Cardiac septum (tissue), 1 donor: ENCODE measurements at regions not wholly inside any gene's neighbourhood (a gene's known extent, or its start where the extent isn't known, plus 50 kb on each side); places are given as distances from the start of the nearest gene placed in this dataset.

Source experiments
- DNase-seq: peaks from one replicate; pipeline ENCODE4 v3.0.0-alpha.2; 2020; ENCODE audit warnings: low spot score
- intact Hi-C: fragments of 100-400 bp; cut with DNase I; formaldehyde crosslinking; loops from one replicate; pipeline ENCODE4 v1.14.0; 2022
- donor health status: DM: no; HTN: no; CAD: no.

DNA sequence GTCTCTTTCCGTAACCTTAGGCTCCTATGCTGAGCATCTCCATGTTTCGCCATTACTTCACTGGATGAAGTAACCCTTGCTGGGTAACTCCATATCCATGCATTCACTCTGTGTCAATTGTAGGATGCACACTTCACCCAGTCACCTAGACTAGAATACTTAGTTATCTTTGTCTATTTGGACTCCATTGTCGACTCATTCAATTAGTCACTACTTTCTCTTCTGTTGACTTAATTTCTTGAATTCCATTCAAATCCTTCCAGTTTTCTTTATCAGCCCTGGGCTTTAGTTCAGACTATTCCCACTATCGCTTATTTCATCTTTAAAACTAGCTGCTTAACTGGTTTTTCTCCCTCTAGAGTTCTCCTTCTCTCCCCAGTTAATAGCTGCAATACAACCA lies 111.3 kb upstream of the TNS3 start:
- no peak for DNase-seq
- intact Hi-C loops = no loop called here

DNA sequence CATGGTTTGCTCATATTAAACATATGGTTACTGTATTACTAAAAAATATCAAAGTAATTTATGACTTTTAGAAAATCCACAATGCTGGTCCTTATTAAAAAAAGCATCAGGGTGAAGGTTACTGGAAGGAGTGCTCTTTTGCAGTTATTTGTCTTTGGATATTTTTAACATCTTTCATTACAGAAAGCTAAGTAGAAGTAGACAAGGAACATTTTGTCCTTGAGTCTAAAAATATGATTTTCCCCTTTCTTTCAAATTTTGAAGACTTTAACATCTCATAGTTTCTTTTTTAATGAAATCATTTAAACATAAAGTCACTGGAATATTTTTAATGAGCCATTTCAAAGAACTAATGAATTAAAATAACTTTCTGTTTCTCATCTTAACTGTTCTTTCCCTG lies 110.1 kb upstream of the TNS3 start:
- DNase-seq = no peak
- intact Hi-C loops = no loop called here

DNA sequence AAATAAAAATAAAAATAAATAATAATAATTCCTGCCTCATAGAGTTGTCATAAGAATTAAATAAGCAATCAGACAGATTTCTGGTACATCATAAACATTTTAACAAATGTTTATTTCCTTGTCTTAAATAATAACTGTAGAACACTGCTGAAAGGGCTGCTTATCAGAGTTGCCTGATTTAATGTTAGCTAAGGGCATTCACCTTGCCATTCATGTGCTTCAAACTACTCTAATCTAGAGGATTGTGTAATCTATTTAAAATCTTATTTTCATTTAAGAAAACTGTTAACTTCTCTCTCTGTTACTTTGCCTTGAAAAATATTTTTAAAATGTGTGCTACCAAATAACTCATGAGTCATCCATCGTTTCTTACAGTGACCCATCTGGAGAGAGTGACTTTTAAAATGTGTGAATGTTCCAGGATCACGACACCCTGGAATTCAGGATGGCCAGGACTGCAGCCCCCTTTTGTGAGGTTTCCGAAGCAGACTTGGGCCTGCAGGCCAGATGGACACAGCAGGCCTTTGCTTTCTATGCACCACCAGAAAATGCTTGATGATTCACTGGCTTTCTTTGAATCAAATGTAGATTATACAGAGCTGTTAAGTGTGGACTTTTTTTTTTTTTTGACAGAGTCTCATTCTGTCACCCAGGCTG lies 109.1 kb upstream of the TNS3 start:
- no peak for DNase-seq
- intact Hi-C loops = no loop called here

DNA sequence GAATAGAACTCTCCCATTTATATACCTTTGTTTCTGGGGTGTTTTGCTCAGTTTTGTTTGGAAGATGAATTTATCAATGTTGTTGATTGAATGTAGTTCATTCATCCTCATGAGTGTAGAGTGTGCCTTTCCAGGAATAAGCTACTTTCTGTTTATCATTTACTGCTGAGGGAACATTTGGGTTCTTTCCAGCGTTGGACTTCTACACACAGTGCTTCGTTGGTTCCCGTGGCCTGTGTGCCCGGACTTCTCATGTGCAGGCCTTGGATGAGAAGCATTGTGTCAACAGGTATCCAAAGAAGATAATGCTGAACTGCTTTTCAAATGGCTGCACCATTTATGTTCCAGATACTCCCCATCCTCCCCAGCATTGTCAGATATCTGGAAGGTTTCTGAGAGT lies 107.6 kb upstream of the TNS3 start:
- intact Hi-C loops = no loop called here
- no peak for DNase-seq

DNA sequence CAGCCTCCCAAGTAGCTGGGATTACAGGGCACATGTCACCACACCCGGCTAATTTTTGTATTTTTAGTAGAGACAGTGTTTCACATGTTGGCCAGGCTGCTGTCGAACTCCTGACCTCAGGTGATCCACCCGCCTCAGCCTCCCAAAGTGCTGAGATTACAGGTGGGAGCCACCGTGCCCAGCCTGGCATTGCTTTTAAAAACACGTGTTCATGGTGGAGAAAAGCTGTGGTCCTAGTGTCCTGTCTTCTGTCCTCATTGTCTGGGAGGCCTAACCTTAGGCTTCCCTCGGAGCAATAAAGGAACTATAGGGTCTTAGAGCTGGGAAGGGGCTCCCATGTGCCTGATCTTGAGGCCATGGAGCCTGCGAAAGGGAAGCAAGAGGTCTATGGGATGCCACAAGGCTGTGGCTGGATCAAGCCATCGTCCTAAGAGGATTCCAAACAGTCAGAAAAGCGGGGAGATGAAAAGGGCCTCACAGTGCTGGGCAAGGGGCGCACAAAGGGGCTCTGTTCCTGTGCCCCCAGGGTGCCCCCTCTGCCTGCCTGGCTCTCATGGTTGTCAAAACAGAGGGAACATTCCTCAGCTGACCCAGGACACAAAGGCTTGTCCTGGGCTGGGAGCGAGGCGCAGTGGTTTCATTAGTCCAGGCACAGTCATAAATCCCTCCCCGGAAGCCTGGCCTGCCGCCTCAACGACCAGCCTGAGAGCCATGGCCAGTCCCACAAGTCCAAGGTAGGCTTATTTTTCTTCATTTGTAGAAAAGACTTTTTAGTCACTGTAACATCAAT lies 106.6 kb upstream of the TNS3 start:
- intact Hi-C loops = no loop called here
- DNase-seq = no peak

DNA sequence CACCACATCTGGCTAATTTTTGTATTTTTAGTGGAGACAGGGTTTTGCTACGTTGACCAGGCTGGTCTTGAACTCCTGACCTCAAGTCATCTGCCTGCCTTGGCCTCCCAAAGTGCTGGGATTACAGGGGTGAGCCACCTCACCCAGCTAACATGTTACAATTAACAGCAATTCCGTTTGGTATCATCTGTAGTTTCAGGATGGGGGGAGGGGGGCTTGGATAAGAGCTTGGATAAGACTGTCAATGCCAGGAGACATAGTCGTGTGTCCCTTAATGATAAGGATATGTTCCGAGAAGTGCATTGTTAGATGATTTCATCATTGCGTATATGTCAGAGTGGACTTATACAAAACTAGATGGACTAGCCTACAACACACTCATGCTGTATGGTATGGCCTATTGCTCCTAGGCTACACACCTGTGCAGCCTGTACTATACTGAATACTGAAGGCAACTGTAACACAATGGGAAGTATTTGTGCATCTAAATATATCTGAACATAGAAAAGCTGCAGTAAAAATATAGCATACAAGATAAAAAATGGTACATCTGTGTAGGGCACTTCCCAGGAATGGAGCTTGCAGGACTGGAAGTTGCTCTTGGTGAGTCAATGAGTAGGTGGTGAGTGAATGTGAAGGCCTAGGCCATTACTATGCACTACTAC lies 103.9 kb upstream of the TNS3 start:
- no peak for DNase-seq
- intact Hi-C loops = no loop called here

DNA sequence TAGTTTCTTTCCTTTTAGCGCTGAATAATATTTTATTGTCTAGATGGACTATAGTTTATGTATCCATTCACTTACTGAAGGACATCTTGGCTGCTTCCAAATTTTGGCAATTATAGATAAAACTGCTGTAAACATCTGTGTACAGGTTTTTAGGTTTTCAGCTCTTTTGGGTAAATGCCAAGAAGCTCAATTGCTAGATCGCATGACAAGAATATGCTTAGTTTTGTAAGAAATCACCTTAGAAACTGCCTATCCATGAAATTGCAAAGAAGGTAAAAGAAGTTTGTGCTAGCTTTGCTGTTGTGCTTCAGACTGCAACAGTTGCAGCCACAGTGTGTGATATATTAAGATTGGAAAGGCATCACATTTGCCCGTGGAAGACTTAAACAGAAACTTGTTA lies 103.2 kb upstream of the TNS3 start:
- intact Hi-C loops = no loop called here
- DNase-seq = no peak

DNA sequence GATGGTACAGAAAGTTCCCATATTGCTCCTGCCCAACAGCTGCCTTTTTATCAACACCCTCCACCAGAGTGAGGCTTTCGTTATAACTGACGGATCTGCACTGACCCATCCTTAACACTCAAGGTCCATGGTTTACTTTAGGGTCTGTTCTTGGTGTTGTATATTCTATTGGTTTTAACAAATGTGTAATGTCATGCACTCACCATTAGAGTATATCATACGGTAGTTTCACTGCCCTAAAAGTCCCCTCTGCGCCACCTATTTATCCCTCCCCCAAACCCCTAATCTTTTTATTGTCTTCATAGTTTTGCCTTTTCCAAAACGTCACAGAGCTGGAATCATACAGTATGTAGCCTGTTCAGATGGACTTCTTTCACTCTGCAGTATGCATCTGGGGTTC lies 102.8 kb upstream of the TNS3 start:
- DNase-seq = no peak
- intact Hi-C loops = no loop called here

DNA sequence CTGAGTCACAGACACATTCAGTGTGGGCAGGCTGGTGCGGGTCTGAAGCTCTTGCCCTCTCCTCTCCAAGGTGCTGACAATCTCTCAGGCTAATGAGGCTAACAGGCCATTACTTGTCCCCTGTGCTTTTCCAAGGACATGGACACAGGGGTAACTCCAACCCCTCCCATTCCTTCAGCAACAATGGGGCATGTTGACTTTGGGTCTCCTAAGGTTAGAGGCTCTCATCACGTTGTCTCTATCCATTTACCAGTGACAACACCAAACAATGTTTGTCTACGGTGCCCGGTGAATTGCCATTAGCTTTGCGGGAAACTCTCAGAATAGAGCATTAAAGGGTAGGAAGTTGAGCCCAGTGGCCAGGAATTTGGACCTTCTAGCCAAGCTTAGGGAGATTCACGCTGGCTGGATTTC lies 101.6 kb upstream of the TNS3 start:
- no peak for DNase-seq
- intact Hi-C loops = no loop called here

DNA sequence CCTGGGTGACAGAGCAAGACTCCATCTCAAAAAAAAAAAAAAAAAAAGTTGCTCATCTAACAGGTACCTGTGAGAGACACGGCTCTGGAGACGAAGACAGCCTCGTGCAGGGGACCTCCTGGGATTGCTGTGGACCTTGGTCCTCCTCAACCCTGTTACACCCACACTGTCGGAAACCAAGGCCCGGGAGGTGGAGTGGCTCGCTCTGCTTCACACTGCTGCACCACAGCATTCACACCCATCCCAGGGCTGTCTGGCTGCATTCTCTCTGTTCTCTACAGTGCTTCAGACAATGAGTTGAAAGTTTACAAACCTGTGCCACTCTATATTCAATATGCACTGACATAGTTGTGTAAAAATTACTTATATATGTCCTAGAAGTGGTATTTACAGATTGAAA lies 101.0 kb upstream of the TNS3 start:
- intact Hi-C loops = no loop called here
- DNase-seq = no peak

DNA sequence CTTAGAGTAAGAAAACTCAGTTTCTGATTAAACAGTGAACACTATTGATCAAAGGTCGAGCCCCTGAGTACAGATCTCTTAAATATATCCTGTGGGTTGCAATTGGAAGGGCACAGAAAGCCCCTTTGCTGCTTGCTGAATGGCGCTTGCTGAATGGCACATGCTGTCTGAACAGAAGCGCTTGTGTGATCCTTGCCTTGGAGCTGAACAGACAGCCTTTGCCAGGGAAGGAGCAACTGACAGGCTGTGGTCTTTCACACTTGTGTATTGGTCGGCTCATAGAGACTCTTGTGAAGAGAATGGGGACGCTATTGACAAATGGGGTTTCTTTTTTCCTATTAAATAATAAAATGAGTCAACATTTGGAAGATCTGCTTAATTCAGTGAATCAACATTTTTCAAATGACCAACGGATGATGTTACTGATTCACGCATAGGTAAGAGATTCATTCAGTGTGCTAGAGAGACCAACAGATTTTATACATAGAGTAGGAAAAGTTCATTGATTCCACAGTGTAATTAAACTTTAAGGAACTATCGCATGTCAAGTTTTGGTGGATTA lies 99.4 kb upstream of the TNS3 start:
- intact Hi-C loops = no loop called here
- no peak for DNase-seq

DNA sequence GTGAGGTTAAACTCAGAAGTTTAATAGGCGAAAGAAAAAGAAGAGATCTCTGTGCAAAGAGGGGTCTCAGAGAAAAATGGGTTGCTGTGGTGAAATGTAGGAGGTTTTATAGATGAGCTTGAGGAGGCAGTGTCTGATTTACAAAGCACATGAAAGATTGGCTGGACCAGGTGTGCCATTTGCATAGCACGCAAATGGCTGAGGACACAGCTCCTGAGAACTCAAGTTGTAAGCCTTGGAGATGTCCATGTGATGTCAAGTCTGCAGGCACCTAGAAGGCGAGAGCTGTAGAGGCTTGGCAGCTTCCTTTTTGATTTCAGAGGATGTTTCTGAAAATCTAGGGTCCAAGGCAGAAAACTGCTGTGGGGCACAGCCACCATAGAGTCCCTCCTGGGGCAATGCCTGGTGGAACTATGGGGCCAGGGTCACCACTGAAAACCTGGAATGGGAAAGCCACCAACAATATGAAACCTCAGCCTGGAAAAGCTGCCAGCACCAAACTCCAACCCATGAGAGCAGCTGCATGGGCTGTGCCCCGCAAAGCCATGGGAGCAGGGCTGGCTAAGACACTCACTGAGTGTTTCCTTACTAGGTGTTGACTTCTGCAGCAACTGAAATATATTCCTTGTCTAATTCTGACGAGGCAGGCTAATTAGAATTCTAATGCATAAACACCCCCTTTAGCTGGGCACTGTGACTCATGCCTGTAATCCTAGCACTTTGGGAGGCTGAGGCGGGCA lies 96.9 kb upstream of the TNS3 start:
- intact Hi-C loops = no loop called here
- no peak for DNase-seq

DNA sequence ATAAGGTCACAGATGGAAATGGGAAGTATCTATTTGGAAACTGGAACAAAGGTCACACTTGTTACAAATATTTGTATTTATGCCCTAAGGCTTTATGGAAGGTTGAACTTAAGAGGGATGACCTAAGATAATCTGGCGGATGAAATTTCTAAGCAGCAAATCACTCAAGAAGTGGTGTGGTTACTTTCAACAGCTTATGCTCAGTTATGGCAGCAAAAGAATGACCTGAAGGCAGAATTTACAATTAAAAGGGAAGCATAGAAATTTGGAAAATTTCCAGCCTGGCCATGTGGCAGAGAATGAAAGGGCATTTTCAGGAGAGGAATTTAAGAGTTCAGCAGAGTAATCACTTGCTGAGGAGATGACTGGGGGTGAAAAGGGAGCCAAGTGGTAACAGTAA lies 95.8 kb upstream of the TNS3 start:
- intact Hi-C loops = no loop called here
- no peak for DNase-seq

DNA sequence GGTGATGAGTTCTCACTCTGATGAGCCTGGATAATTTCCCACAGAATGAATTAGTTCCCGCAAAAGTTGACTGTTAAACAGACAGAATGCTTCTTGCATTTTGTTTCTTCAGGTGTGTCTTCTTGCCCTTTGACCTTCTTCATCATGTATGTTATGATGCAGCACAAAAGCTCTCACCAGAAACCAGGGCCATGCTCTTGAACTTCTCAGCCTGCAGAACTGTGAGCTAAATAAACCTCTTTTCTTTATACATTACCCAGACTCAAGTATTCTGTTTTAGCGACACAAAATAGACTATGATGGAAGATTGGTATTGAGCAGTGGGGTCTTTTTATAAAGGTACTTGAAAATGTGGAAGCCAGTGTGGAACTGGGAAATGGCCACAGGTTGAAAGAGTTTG lies 95.2 kb upstream of the TNS3 start:
- DNase-seq = no peak
- intact Hi-C loops = no loop called here

DNA sequence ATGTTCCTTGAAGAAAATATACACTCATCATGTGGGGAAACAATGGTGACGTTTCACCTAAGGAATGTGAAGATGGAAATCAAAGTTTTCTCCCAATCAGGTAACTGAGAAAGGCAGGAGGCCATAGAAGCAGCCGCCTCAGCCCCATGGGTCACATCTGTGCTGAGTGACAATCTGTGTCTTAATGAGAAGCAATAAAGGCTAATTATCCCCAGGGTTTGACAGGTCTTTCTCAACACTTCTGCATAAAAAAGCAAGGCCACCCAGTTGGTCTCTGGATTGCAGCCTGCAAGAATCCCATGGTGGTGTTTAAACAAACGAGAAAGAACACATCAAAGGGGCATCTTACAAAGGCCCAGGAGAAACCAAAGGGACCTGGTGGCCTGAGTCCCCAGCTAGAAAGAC lies 91.1 kb upstream of the TNS3 start:
- DNase-seq = no peak
- intact Hi-C loops = no loop called here

DNA sequence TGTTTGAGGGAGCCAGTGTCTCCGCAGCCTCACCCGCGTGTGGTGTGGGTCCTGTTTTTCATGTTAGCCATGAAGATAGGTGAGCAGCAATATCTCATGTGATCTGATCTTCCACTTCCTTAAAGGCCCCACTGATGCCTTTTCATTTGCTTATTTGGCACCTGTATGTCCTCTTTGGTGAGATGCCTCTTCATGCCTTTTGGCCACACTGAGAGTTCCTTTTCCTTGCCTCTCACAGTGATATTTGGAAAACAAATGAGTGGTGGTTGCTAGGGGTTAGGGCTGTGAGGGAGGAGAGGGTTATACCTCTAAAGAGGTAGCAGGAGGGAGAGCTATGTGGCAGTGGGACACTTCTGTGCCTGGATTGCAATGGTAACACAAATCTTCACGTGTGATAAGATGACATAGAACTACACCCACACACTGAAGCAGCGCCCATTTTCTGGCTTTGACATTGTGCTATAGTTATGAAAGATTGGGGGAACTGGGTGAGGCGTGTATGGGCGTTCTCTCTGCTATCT lies 90.4 kb upstream of the TNS3 start:
- intact Hi-C loops = no loop called here

DNA sequence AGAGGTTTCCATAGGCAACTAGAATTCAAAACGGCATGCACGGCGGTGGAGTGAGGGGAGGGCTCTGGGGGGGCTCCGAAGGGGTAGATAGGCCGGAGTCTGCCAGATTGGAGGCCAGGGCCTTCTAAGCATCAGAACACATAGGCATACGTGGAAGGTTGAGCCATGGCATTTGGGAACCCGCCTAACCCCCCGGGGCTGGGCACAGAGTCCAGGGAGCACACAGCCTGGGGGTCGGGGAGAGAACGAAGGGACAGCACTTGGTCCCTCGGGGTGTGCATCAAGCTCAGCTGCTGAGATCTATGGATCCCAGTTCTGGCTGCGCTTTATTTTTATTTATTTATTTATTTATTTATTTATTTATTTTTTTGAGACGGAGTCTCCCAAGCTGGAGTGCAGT lies 89.4 kb upstream of the TNS3 start:
- peak; percentile 59 for DNase-seq
- intact Hi-C loops = no loop called here

More for the DNA sequence above, 90.4 kb upstream of the TNS3 start:
- peak; percentile 15 for DNase-seq

DNA sequence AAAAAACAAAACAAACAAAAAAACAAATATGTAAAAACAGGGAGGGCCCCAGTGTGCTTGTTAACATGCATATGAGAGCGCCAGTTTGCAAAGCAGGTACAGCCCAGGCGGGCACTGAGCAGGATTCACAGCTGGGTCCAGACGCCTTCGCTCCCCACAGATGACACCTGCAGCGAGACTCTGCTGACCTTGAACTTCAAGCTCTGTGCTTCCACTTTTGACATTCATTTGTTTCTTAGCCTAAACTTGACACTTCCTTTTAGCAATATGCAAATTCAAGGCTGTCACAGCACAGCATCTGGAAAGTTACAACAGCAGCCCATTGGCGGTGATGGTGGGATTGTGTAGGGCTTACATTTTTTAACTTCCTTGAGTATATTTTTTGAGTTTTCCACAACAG lies 88.8 kb upstream of the TNS3 start:
- peak; percentile 63 for DNase-seq
- intact Hi-C loops = no loop called here

DNA sequence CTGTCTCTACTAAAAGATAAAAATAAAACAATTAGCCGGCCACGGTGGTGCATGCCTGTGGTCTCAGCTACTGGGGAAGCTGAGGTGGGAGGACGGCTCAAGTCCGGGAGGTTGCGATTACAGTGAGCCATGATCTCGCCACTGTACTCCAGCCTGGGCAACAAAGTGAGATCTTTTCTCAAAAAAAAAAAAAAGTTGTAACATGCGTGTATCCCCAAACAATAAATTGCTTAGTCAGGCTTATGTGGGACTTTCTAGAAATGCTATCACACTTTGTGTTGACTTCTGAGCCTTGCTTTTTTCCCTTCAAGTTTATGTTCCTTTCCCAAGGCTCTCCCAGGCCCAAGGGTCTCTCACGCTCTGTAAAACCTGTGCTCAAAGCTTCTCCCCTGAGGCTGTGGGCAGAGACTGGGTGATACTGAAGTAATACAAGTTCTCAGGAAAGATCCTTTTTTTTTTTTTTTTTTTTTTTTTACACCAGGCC lies 88.0 kb upstream of the TNS3 start:
- intact Hi-C loops = no loop called here

More for the DNA sequence above, 88.0 kb upstream of the TNS3 start:
- no peak for DNase-seq
